ENCODE measurements at regions not wholly inside any gene's neighbourhood (a gene's known extent, or its start where the extent isn't known, plus 50 kb on each side); places are given as distances from the start of the nearest gene placed in this dataset.

DNA sequence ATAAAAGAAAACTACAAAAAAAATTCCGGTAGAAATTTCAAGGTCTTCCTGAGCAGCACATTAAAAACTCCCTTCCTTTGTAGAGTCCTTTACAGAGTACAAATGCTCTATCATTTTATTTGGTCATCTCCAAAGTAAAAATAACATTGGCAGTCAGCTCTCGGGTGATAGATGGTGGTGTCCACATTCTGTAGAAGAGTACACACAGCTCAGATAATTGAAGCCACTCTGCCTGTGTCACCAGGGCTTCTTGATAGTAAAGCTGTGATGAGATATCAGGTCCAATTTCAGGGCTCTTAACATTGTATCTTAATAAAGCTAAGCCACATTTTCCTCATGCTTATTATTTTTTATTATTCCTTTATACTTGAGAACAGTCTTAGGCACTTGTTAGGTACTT, 371.6 kb downstream of the TAFA4 start:
- no peaks in the 10 kb centered on the region for H3F3A ChIP-seq (ENCODE audit: low read depth)
- H3K4me2 ChIP-seq (ENCODE audit: low read depth, low read length, poor library complexity, severe bottlenecking) = no peak overlapping the region
- H4K20me1 ChIP-seq (ENCODE audit: insufficient read depth, low read length, poor library complexity, severe bottlenecking) = no peaks in the 10 kb centered on the region
- no peaks in the 10 kb centered on the region for H3K4me1 ChIP-seq (ENCODE audit: insufficient read depth, low read length, poor library complexity, severe bottlenecking)
- H3K36me3 ChIP-seq (ENCODE audit: insufficient read depth, low read length) = no peaks in the 10 kb centered on the region
- H3K9ac ChIP-seq (ENCODE audit: low read depth, low read length, poor library complexity, severe bottlenecking) = no peak overlapping the region
- H3K9me2 ChIP-seq (replicated peaks; ENCODE audit: low read depth, low read length) = no peaks in the 10 kb centered on the region
- no peak overlapping the region for H3K4me3 ChIP-seq (ENCODE audit: low read length, poor library complexity, severe bottlenecking)
- H2AFZ ChIP-seq (ENCODE audit: low read length) = no peak overlapping the region
- TF ChIP-seq CTCF (conservative IDR thresholded peaks at IDR 0.05; ENCODE audit: low read length) (no peak), EZH2phosphoT487 (IDR thresholded peaks at IDR 0.05; ENCODE audit: borderline replicate concordance) (no peak)
- no peaks in the 10 kb centered on the region for H3K9me3 ChIP-seq (ENCODE audit: insufficient read depth, low read depth, low read length)
- H3K27me3 ChIP-seq (ENCODE audit: insufficient read depth, low read length, poor library complexity, severe bottlenecking) = no peaks in the 10 kb centered on the region
- H3K79me2 ChIP-seq (ENCODE audit: insufficient read depth, low read length) = no peaks in the 10 kb centered on the region

DNA sequence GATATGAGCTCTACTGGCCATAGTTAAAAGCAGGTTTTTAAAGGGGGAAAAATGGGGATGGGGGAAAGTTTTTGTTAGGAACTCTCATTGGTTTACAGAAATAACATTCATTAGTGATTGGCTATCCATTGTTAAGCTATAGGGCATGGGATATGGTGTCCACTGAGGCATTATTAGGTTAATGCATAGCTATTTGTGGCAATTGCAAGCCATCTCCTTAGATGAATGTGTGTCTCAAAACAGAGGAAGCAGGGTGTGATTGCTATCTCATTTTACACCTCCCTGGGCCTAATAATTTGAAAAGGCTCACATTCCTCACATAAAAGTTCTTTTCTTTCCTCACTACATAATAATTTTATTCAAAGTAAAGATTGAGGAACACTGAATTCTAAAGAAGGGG, 396.6 kb downstream of the TAFA4 start:
- Histone ChIP-seq H3K36me3 (ENCODE audit: insufficient read depth, low read length) (no peaks in the 10 kb centered on the region), H3K27me3 (ENCODE audit: insufficient read depth, low read length, poor library complexity, severe bottlenecking) (no peaks in the 10 kb centered on the region), H3K9me2 (replicated peaks; ENCODE audit: low read depth, low read length) (no peaks in the 10 kb centered on the region), H3K9ac (ENCODE audit: low read depth, low read length, poor library complexity, severe bottlenecking) (no peak overlapping the region), H3K79me2 (ENCODE audit: insufficient read depth, low read length) (no peaks in the 10 kb centered on the region), H3K4me1 (ENCODE audit: insufficient read depth, low read length, poor library complexity, severe bottlenecking) (no peaks in the 10 kb centered on the region), H2AFZ (ENCODE audit: low read length) (no peak overlapping the region), H3K4me3 (ENCODE audit: low read length, poor library complexity, severe bottlenecking) (no peak overlapping the region), H4K20me1 (ENCODE audit: insufficient read depth, low read length, poor library complexity, severe bottlenecking) (no peaks in the 10 kb centered on the region), H3K4me2 (ENCODE audit: low read depth, low read length, poor library complexity, severe bottlenecking) (no peak overlapping the region), H3F3A (ENCODE audit: low read depth) (no peaks in the 10 kb centered on the region), H3K9me3 (ENCODE audit: insufficient read depth, low read depth, low read length) (no peaks in the 10 kb centered on the region)
- no peak for TF ChIP-seq EZH2phosphoT487 (IDR thresholded peaks at IDR 0.05; ENCODE audit: borderline replicate concordance)
- TF ChIP-seq CTCF (conservative IDR thresholded peaks at IDR 0.05; ENCODE audit: low read length) = no peak

DNA sequence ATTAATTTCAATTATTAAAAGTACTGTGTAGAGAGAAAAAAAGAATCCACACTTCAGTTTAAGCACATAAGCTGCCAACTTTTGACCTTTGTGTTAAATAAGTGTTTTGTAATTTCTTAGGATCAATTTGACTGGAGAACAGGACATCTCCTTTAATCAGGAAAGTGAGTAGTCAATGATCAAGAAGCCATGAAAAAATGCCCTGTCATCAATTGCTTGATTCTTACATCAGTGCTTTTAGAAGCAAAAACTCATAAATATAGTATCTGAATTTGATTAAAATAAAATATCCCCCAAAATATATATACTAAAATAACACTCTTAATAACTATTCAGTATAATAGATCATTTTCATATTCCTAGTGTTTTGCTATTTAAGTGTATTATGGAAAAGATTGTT, 409.0 kb downstream of the TAFA4 start:
- no peaks in the 10 kb centered on the region for H3F3A ChIP-seq (ENCODE audit: low read depth)
- H3K27me3 ChIP-seq (ENCODE audit: insufficient read depth, low read length, poor library complexity, severe bottlenecking) = no peaks in the 10 kb centered on the region
- no peaks in the 10 kb centered on the region for H3K79me2 ChIP-seq (ENCODE audit: insufficient read depth, low read length)
- no peaks in the 10 kb centered on the region for H3K4me1 ChIP-seq (ENCODE audit: insufficient read depth, low read length, poor library complexity, severe bottlenecking)
- no peaks in the 10 kb centered on the region for H4K20me1 ChIP-seq (ENCODE audit: insufficient read depth, low read length, poor library complexity, severe bottlenecking)
- no peaks in the 10 kb centered on the region for H3K9me3 ChIP-seq (ENCODE audit: insufficient read depth, low read depth, low read length)
- TF ChIP-seq CTCF (conservative IDR thresholded peaks at IDR 0.05; ENCODE audit: low read length) (no peak), EZH2phosphoT487 (IDR thresholded peaks at IDR 0.05; ENCODE audit: borderline replicate concordance) (no peak)
- H3K9ac ChIP-seq (ENCODE audit: low read depth, low read length, poor library complexity, severe bottlenecking) = no peak overlapping the region
- H3K9me2 ChIP-seq (replicated peaks; ENCODE audit: low read depth, low read length) = no peaks in the 10 kb centered on the region
- no peak overlapping the region for H3K4me3 ChIP-seq (ENCODE audit: low read length, poor library complexity, severe bottlenecking)
- no peak overlapping the region for H3K4me2 ChIP-seq (ENCODE audit: low read depth, low read length, poor library complexity, severe bottlenecking)
- no peaks in the 10 kb centered on the region for H3K36me3 ChIP-seq (ENCODE audit: insufficient read depth, low read length)
- no peak overlapping the region for H2AFZ ChIP-seq (ENCODE audit: low read length)
